ENCODE measurements at regions not wholly inside any gene's neighbourhood (a gene's known extent, or its start where the extent isn't known, plus 50 kb on each side); places are given as distances from the start of the nearest gene placed in this dataset.

DNA sequence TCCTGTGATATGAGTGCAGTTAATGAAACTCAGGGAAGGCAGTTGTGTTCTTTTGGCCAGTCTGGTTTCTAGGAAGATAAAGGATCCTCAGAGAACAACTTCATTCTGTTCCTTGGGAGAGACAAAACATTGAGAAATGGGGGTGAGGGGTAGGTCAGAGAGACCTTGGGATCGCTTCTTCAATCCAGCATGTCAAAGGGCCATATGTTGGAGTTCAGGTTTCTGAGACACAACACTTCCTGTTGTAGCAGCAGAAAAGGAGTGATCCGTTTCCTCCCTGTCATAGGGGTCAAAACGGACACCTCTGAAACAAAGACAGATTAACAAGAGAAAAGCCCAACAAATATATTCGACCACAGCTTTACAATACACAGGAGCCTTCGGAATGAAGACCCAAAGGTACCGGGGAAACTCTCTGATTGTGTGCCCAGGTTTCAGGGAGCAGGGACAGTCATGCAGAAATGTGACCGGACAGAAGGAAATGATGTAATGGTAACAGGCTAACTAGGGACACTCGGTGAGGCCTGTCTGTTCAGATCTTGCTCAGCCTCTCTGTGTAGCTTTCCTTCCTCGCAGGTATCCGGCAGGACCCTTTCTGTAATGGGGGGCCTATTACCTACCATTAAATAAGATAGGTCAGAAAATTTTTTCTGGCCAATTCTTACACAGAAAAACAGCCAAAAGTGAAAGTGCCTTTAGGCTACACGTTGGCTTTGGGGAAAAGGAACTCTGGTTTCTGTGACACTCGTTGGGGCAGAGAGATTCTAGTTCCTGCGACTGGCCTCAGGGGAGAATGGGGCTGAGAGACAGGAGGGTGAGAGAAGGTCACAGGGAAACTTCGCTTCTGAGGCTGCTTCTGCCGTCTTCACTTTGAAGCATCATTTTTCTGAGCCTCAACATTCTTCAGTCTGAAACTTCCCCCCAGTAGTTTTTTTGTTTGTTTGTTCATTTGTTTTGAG, 103.3 kb upstream of the TLR3 start:
- Histone ChIP-seq H3K4me3 (ENCODE audit: low read length in 2 of 2) (no peak overlapping the region), H3K9me3 (ENCODE audit: control insufficient read depth, low read length) (no peaks in the 10 kb centered on the region), H3K36me3 (ENCODE audit: control insufficient read depth in 1 of 2, insufficient read depth in 2 of 2, low read length in 1 of 2) (no peaks in the 10 kb centered on the region), H3K27ac (ENCODE audit: low read depth in 1 of 2, low read length in 2 of 2) (peak overlapping the region in 1 of 2 donors; percentile 65), H3K4me1 (ENCODE audit: control insufficient read depth in 1 of 2, insufficient read depth in 2 of 2, low read length in 2 of 2) (peaks cover 3% of the 10 kb centered on the region in 2 donors), H3K27me3 (ENCODE audit: control insufficient read depth in 1 of 2, insufficient read depth in 2 of 2, low read length in 1 of 2) (no peaks in the 10 kb centered on the region)
- intact Hi-C loops (cut with DNase I) = no loop called here
- 71 to 75% methylated on average over 15 of the region's 15 CpGs for WGBS, 2 donors
- ATAC-seq (ENCODE audit: low FRiP score) (peak; percentile 52), DNase-seq (no peak)

DNA sequence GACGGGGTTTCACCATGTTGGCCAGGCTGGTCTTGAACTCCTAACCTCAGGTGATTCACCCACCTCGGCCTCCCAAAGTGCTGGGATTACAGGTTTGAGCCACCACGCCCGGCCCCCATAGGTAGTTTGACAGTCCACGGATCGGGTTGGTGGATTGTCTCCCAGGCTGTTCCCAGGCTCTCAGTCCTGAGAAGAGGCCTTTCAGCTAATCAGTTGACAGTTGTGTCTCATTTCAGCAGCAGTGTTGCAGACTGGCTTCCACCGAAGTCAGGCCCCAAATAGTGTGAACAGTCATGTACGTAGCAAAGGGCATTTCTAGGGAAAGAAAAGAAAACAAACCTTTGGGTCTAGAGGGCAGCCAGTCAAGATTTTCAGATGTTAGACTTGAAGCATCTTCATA, 102.4 kb upstream of the TLR3 start:
- H3K36me3 ChIP-seq (ENCODE audit: control insufficient read depth in 1 of 2, insufficient read depth in 2 of 2, low read length in 1 of 2) = no peaks in the 10 kb centered on the region
- H3K27ac ChIP-seq (ENCODE audit: low read depth in 1 of 2, low read length in 2 of 2) = peak overlapping the region in 1 of 2 donors; percentile 84
- H3K4me3 ChIP-seq (ENCODE audit: low read length in 2 of 2) = no peak overlapping the region
- no peaks in the 10 kb centered on the region for H3K9me3 ChIP-seq (ENCODE audit: control insufficient read depth, low read length)
- no peaks in the 10 kb centered on the region for H3K27me3 ChIP-seq (ENCODE audit: control insufficient read depth in 1 of 2, insufficient read depth in 2 of 2, low read length in 1 of 2)
- WGBS, 2 donors = 72 to 73% methylated on average over 8 of the region's 8 CpGs
- DNase-seq (no peak), ATAC-seq (ENCODE audit: low FRiP score) (peak; percentile 36)
- intact Hi-C loops (cut with DNase I) = no loop called here
- peaks cover 3% of the 10 kb centered on the region in 2 donors for H3K4me1 ChIP-seq (ENCODE audit: control insufficient read depth in 1 of 2, insufficient read depth in 2 of 2, low read length in 2 of 2)

DNA sequence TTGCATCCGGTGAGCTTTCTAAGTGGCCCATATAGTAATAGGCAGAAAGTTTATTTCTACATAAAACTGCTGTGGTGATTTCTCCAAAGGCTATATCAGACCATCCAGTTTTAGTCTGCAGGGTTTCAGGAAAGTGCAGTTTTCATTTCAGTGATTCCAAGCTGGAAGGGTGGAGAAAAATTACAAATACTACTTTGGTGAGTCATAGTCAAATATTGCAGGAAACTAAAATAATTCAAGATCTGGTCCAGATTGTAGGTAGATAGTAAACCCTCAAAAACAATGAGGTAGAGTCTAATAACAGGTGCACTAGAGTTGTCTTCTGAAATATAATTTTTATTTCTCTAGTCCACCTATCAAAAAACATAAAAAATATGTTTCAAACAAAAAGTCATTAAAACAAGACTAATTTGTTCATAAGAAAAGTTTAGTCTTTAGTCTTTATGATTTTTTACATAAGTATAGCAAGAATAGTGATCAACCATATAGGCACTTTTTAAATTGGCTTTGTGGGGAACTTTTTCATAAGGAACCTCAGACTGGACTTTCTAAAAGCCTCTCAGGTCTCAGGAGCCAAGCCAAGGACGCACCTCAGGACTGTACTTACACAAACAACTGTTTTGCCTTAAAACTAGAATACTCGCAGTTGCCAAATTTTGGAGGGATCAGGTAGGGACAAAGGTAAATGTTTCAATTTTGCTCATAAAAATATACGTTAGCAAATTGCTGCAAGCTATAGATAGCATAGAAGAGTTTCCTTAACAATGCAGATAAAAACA, 101.8 kb upstream of the TLR3 start:
- peak; percentile 56 for ATAC-seq (ENCODE audit: low FRiP score)
- no peak overlapping the region for H3K4me3 ChIP-seq (ENCODE audit: low read length in 2 of 2)
- no peaks in the 10 kb centered on the region for H3K36me3 ChIP-seq (ENCODE audit: control insufficient read depth in 1 of 2, insufficient read depth in 2 of 2, low read length in 1 of 2)
- DNase-seq = no peak
- intact Hi-C loops (cut with DNase I) = no loop called here
- no peaks in the 10 kb centered on the region for H3K27me3 ChIP-seq (ENCODE audit: control insufficient read depth in 1 of 2, insufficient read depth in 2 of 2, low read length in 1 of 2)
- no peaks in the 10 kb centered on the region for H3K9me3 ChIP-seq (ENCODE audit: control insufficient read depth, low read length)
- H3K4me1 ChIP-seq (ENCODE audit: control insufficient read depth in 1 of 2, insufficient read depth in 2 of 2, low read length in 2 of 2) = peaks cover 3% of the 10 kb centered on the region in 2 donors
- WGBS, 2 donors = 66 to 68% methylated on average over 4 of the region's 4 CpGs
- H3K27ac ChIP-seq (ENCODE audit: low read depth in 1 of 2, low read length in 2 of 2) = peak overlapping the region in 1 of 2 donors; percentile 84

DNA sequence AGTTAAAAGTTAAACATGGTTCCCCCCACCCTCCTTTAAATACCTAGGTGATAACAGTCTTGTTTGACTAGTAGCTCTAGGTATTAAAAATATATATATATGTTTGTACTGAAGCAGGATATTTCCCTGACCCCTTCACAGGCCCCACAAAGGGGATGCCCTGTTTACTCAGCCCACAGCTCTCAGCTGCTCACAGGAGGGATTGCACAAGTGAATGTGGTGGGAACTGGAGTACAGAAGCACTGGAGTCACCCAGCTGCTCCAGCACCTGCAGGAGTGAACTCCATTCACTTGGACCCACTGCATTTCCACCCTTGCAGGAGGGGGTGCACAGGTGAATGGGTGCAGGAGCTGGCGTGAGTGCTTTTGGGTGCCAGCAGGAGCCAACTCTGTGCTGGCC, 99.3 kb upstream of the TLR3 start:
- peaks cover 0 to 3% of the 10 kb centered on the region in 2 donors for H3K4me1 ChIP-seq (ENCODE audit: control insufficient read depth in 1 of 2, insufficient read depth in 2 of 2, low read length in 2 of 2)
- no peak overlapping the region for H3K4me3 ChIP-seq (ENCODE audit: low read length in 2 of 2)
- ATAC-seq (ENCODE audit: low FRiP score) (no peak), DNase-seq (no peak)
- 93 to 98% methylated on average over 1 of the region's 1 CpG for WGBS, 2 donors
- H3K27ac ChIP-seq (ENCODE audit: low read depth in 1 of 2, low read length in 2 of 2) = no peak overlapping the region
- no peaks in the 10 kb centered on the region for H3K27me3 ChIP-seq (ENCODE audit: control insufficient read depth in 1 of 2, insufficient read depth in 2 of 2, low read length in 1 of 2)
- intact Hi-C loops (cut with DNase I) = no loop called here
- H3K36me3 ChIP-seq (ENCODE audit: control insufficient read depth in 1 of 2, insufficient read depth in 2 of 2, low read length in 1 of 2) = no peaks in the 10 kb centered on the region
- no peaks in the 10 kb centered on the region for H3K9me3 ChIP-seq (ENCODE audit: control insufficient read depth, low read length)

DNA sequence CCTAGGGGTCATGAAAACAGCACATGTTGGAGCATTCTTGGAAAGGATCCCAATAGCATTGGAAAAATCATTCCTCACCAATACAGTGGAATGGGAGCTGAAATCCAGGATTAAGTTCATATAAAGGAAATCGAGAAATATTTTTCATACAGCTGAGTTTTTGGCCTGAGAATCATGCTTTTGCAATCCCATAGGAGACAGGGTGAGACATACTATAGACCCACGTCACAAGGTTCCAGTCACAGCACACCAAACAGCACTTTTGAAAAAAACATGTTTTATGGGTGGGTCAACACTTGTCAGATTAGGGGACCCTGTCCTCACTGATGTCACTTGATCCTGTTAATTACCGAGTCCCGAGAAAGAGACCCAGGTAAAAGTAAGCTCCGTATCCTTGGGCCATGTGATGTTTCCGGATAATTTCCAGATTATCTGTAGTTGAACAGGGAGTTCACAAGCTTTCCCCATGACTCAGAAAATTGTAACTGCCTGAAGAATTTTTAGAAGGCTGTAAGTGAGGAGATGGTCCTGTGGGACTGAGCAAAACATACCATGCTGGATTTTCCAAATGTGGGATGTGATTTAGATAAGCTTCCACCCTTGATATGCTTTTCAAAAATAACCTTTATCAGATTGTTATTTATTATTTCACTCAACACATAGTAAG, 80.9 kb upstream of the TLR3 start:
- H3K27me3 ChIP-seq (ENCODE audit: control insufficient read depth in 1 of 2, insufficient read depth in 2 of 2, low read length in 1 of 2) = no peaks in the 10 kb centered on the region
- peak; percentile 56 for ATAC-seq (ENCODE audit: low FRiP score)
- intact Hi-C loops (cut with DNase I) = no loop called here
- no peak for DNase-seq
- H3K9me3 ChIP-seq (ENCODE audit: control insufficient read depth, low read length) = peaks cover 3% of the 10 kb centered on the region
- H3K4me1 ChIP-seq (ENCODE audit: control insufficient read depth in 1 of 2, insufficient read depth in 2 of 2, low read length in 2 of 2) = peaks cover 0 to 8% of the 10 kb centered on the region in 2 donors
- H3K4me3 ChIP-seq (ENCODE audit: low read length in 2 of 2) = no peak overlapping the region
- 22% methylated on average over 6 of the region's 6 CpGs for WGBS, 2 donors
- H3K27ac ChIP-seq (ENCODE audit: low read depth in 1 of 2, low read length in 2 of 2) = peak overlapping the region in 1 of 2 donors; percentile 51
- H3K36me3 ChIP-seq (ENCODE audit: control insufficient read depth in 1 of 2, insufficient read depth in 2 of 2, low read length in 1 of 2) = no peaks in the 10 kb centered on the region

DNA sequence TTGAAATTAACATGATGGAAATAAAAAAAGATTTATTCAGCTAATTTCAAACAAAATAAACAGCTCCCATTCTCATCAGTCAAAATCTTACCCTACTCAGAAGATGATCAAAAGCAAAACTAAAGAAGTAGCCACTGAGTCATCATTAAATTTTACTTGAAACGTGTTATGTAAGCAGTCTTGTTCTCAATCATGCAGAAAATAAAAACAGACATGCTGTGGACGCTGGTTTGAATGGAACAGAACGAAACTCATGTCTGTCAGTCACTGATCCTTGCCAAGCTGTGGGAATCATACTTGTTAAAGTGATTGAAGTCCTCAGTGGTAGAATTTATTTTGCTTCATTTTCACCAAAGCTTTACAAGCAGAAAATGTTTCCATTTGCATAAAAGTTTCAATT, 77.2 kb upstream of the TLR3 start:
- peaks cover 2 to 8% of the 10 kb centered on the region in 2 donors for H3K4me1 ChIP-seq (ENCODE audit: control insufficient read depth in 1 of 2, insufficient read depth in 2 of 2, low read length in 2 of 2)
- H3K4me3 ChIP-seq (ENCODE audit: low read length in 2 of 2) = no peak overlapping the region
- no peak for DNase-seq
- ATAC-seq (ENCODE audit: low FRiP score) = no peak
- no peaks in the 10 kb centered on the region for H3K9me3 ChIP-seq (ENCODE audit: control insufficient read depth, low read length)
- H3K36me3 ChIP-seq (ENCODE audit: control insufficient read depth in 1 of 2, insufficient read depth in 2 of 2, low read length in 1 of 2) = no peaks in the 10 kb centered on the region
- intact Hi-C loops (cut with DNase I) = no loop called here
- 67% methylated on average over 3 of the region's 3 CpGs for WGBS, 2 donors
- H3K27me3 ChIP-seq (ENCODE audit: control insufficient read depth in 1 of 2, insufficient read depth in 2 of 2, low read length in 1 of 2) = no peaks in the 10 kb centered on the region
- H3K27ac ChIP-seq (ENCODE audit: low read depth in 1 of 2, low read length in 2 of 2) = no peak overlapping the region

DNA sequence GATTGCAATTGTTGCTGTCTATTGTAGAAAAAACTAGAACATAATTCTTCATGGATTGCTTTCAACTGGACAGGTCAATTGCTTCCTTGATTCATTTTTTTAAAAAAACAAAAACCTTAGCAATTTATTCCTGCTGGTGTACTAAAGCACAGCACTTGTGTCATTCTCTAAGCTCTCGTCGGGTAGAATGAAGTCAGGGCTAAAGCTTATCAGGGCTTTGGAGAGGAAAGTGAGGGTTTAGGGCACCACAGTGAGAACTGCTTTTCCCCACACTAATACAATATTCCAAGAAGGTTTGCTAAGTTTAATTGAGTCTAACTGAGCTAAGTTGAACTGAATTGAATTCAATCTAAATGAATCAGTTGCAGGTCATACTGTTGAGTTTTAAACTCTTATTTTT, 76.4 kb upstream of the TLR3 start:
- peaks cover 2 to 8% of the 10 kb centered on the region in 2 donors for H3K4me1 ChIP-seq (ENCODE audit: control insufficient read depth in 1 of 2, insufficient read depth in 2 of 2, low read length in 2 of 2)
- H3K36me3 ChIP-seq (ENCODE audit: control insufficient read depth in 1 of 2, insufficient read depth in 2 of 2, low read length in 1 of 2) = no peaks in the 10 kb centered on the region
- H3K4me3 ChIP-seq (ENCODE audit: low read length in 2 of 2) = no peak overlapping the region
- intact Hi-C loops (cut with DNase I) = no loop called here
- DNase-seq (no peak), ATAC-seq (ENCODE audit: low FRiP score) (no peak)
- H3K9me3 ChIP-seq (ENCODE audit: control insufficient read depth, low read length) = no peaks in the 10 kb centered on the region
- no peaks in the 10 kb centered on the region for H3K27me3 ChIP-seq (ENCODE audit: control insufficient read depth in 1 of 2, insufficient read depth in 2 of 2, low read length in 1 of 2)
- peak overlapping the region in 1 of 2 donors; percentile 5 for H3K27ac ChIP-seq (ENCODE audit: low read depth in 1 of 2, low read length in 2 of 2)
- 6 to 20% methylated on average over 2 of the region's 2 CpGs for WGBS, 2 donors

DNA sequence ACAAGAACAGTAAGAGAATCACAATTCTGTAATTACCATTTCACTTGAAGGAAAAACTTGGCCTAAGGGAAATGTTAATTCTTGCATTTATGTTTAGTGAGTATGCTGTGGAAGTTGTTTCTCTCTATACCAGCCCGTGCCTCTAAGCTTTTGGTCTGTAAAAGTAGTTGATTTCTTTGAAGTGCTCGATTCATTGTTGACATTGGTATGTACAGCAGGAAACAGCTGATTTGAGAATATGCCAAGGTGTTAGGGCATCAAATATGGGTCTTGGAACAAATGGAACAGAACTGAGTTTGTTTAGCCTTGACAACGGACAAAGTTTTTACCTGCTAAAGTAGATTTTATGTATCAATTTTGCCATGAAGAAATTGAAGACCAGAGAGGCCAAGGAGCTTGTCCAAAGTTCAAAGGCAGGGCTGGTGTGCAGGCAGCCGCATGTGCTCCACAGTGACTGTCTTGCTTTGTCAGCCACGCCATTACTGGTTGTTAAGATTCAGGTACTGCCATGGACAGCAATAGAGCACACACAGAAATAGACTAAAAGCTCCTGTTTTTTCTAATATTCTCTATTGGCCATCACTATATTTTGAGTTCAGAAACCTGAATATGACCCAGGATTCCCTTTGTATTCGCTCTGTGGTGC, 75.5 kb upstream of the TLR3 start:
- no peaks in the 10 kb centered on the region for H3K36me3 ChIP-seq (ENCODE audit: control insufficient read depth in 1 of 2, insufficient read depth in 2 of 2, low read length in 1 of 2)
- no peak overlapping the region for H3K4me3 ChIP-seq (ENCODE audit: low read length in 2 of 2)
- 52 to 54% methylated on average over 6 of the region's 6 CpGs for WGBS, 2 donors
- peak overlapping the region in 1 of 2 donors; percentile 34 for H3K27ac ChIP-seq (ENCODE audit: low read depth in 1 of 2, low read length in 2 of 2)
- DNase-seq (no peak), ATAC-seq (ENCODE audit: low FRiP score) (no peak)
- no peaks in the 10 kb centered on the region for H3K9me3 ChIP-seq (ENCODE audit: control insufficient read depth, low read length)
- intact Hi-C loops (cut with DNase I) = no loop called here
- no peaks in the 10 kb centered on the region for H3K27me3 ChIP-seq (ENCODE audit: control insufficient read depth in 1 of 2, insufficient read depth in 2 of 2, low read length in 1 of 2)
- H3K4me1 ChIP-seq (ENCODE audit: control insufficient read depth in 1 of 2, insufficient read depth in 2 of 2, low read length in 2 of 2) = peaks cover 2% of the 10 kb centered on the region in 2 donors

Data from aorta (tissue), 5 donors.